ENCODE measurements at regions not wholly inside any gene's neighbourhood (a gene's known extent, or its start where the extent isn't known, plus 50 kb on each side); places are given as distances from the start of the nearest gene placed in this dataset.

DNA sequence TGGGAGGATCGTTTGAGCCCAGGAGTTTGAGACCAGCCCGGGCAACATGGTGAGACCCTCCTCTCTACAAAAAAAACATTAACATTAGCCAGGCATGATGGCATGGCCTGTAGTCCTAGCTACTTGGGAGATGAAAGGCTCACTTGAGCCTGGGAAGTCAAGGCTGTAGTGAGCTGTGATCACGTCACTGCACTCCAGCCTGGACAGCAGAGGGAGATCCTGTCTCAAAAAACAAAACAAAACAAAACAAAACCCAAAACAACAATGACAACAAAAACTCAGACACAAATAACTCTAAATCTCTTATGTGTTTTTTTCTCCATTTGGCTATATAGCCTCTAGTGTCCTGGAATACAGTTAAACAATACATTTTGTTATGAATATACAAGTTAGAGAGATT is 127.3 kb upstream of the STK26 start:
- H3K4me3 ChIP-seq (ENCODE audit: low read depth, low read length), result no peak overlapping the region

DNA sequence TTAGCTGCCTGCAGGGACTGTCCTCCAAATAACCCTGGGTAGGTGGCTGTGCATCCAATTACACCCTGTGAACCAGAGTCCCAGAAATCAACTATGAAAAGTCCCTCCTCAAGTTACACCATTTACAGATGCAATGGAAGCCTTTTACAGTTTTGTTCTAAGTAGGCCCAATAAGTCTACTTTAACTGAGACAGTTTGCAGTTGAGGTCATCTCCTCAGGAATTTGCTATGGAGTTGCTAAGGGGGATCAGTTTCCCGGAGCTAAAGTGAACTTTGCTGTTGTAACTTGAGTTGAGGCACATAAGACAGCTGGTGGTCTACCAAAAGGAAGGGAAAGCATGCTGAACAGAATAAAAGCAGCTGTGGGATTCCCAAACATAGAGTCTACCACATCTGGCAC is 121.6 kb upstream of the STK26 start:
- Histone ChIP-seq H3K4me3 (ENCODE audit: low read depth, low read length) (no peak overlapping the region), H3K9me3 (ENCODE audit: control insufficient read depth, insufficient read depth, low read length) (no peaks in the 10 kb centered on the region), H3K36me3 (ENCODE audit: control insufficient read depth, insufficient read depth, low read length) (no peaks in the 10 kb centered on the region), H3K27me3 (ENCODE audit: control insufficient read depth, insufficient read depth, low read length) (peaks cover 5% of the 10 kb centered on the region), H3K9ac (ENCODE audit: low read depth, low read length) (no peak overlapping the region), H3K4me1 (ENCODE audit: control insufficient read depth, insufficient read depth, low read length) (no peaks in the 10 kb centered on the region), H3K27ac (ENCODE audit: low read depth, low read length) (no peak overlapping the region)

More for the DNA sequence above, 127.3 kb upstream of the STK26 start:
- Histone ChIP-seq H3K4me1 (ENCODE audit: control insufficient read depth, insufficient read depth, low read length) (peaks cover 7% of the 10 kb centered on the region), H3K27ac (ENCODE audit: low read depth, low read length) (no peak overlapping the region), H3K27me3 (ENCODE audit: control insufficient read depth, insufficient read depth, low read length) (peaks cover 4% of the 10 kb centered on the region), H3K9me3 (ENCODE audit: control insufficient read depth, insufficient read depth, low read length) (no peaks in the 10 kb centered on the region), H3K9ac (ENCODE audit: low read depth, low read length) (no peak overlapping the region), H3K36me3 (ENCODE audit: control insufficient read depth, insufficient read depth, low read length) (no peaks in the 10 kb centered on the region)

DNA sequence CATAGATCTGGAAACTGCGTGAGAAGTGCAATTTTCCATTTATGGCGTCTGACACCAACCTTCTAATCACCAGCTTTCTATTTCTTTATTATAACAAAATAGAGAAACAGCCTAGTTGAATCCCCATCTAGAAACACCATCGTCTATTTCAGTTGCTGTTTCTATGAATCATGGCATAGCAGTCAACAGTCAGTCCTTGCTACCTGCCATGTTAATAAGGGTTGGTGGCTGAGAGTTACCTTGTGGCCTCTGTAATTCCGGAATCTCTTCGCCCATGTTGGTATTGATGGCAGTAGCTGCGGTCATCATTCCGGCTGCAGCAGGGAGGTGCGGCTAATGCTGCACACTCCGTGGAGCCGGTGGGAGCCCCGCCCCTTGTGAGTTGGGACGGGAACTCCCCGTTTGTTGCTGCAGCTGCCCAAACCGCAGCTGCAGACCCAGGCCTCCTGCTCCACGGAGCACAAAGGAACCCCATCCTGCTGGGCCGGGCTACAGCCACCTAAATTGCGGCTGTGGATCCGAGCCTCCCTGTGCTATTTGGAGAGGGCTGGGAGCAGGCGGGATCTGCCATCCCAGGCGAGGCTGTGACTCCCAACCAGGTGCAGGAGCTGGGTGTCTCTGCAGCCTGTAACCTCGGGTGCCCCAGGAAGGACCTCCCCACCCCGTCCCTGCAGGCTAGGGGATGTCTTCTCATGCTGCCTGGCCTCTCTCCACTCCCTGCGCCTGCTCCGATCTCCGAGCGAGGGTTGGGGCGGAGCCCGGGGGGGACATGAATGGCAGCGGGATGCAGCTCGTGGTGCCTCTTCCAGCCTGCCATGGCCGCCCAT is 115.4 kb upstream of the STK26 start:
- H3K27ac ChIP-seq (ENCODE audit: low read depth, low read length), result no peak overlapping the region
- no peaks in the 10 kb centered on the region for H3K4me1 ChIP-seq (ENCODE audit: control insufficient read depth, insufficient read depth, low read length)
- no peaks in the 10 kb centered on the region for H3K36me3 ChIP-seq (ENCODE audit: control insufficient read depth, insufficient read depth, low read length)
- no peak overlapping the region for H3K4me3 ChIP-seq (ENCODE audit: low read depth, low read length)
- H3K9me3 ChIP-seq (ENCODE audit: control insufficient read depth, insufficient read depth, low read length), result no peaks in the 10 kb centered on the region
- H3K27me3 ChIP-seq (ENCODE audit: control insufficient read depth, insufficient read depth, low read length), result 0 out of 2 replicates have a peak, but pooled peaks cover 11% of the 10 kb centered on the region
- H3K9ac ChIP-seq (ENCODE audit: low read depth, low read length), result no peak overlapping the region

DNA sequence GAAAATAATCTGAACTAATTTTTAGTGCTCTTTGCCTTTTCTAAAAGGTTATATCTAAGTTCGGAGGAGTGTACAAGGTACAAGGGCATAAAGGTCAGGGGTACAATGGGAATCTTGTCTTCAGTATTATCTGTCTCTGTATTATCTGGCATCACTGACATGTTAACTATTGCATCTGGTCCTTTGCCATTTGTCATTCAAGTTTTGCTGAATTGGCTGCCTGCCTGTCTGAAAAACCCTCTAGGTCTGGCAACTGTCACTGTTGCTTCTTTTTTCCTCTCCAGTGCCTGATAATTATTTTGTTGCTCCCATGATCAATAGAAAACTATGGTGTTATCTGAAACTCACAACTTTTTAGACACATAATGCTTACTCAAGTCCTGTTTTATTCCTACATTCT is 112.5 kb upstream of the STK26 start:
- H3K27me3 ChIP-seq (ENCODE audit: control insufficient read depth, insufficient read depth, low read length), result 0 out of 2 replicates have a peak, but pooled peaks cover 11% of the 10 kb centered on the region
- no peaks in the 10 kb centered on the region for H3K36me3 ChIP-seq (ENCODE audit: control insufficient read depth, insufficient read depth, low read length)
- H3K4me3 ChIP-seq (ENCODE audit: low read depth, low read length), result no peak overlapping the region
- H3K9ac ChIP-seq (ENCODE audit: low read depth, low read length), result no peak overlapping the region
- H3K9me3 ChIP-seq (ENCODE audit: control insufficient read depth, insufficient read depth, low read length), result no peaks in the 10 kb centered on the region
- H3K4me1 ChIP-seq (ENCODE audit: control insufficient read depth, insufficient read depth, low read length), result no peaks in the 10 kb centered on the region
- H3K27ac ChIP-seq (ENCODE audit: low read depth, low read length), result no peak overlapping the region

DNA sequence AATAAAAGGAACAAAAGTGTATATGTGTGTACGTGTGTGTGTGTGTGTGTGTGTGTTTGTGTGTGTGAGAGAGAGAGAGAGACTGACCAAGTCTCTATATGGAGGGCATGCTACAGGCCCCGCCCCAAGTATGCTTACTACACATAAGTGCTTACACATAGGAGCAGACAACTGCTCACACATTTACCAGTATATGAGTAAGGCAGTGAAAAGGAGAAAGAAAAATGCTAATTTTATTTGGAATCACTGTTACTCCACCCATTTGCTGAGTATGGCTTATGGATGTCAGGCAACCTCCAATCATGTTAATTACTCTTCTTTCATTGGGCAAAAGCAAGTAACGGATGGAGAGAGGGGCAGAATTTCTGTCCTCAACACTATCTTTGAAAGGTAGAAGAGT is 107.6 kb upstream of the STK26 start:
- Histone ChIP-seq H3K9ac (ENCODE audit: low read depth, low read length) (no peak overlapping the region), H3K4me1 (ENCODE audit: control insufficient read depth, insufficient read depth, low read length) (no peaks in the 10 kb centered on the region), H3K9me3 (ENCODE audit: control insufficient read depth, insufficient read depth, low read length) (no peaks in the 10 kb centered on the region), H3K27ac (ENCODE audit: low read depth, low read length) (no peak overlapping the region), H3K4me3 (ENCODE audit: low read depth, low read length) (no peak overlapping the region), H3K36me3 (ENCODE audit: control insufficient read depth, insufficient read depth, low read length) (no peaks in the 10 kb centered on the region), H3K27me3 (ENCODE audit: control insufficient read depth, insufficient read depth, low read length) (peaks cover 32% of the 10 kb centered on the region)

DNA sequence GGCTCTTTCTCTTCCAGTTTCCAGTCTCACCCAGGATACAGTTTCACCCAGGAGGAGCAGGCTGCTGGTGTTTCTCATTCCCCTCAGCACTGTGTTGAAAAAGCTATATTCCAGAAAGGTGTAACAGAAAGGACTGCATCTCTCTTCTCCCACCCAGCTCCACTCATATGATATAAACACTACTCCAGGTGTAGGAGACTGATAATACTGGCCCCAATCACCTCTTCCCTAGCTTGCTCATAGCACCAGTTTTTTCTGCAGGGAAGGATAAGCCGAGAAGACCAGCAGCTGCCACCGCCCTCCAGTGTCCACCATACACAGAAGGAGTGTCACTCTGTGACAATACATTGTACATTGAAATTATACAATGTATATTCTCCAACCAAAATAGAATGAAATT is 105.5 kb upstream of the STK26 start:
- H3K4me1 ChIP-seq (ENCODE audit: control insufficient read depth, insufficient read depth, low read length), result no peaks in the 10 kb centered on the region
- peaks cover 41% of the 10 kb centered on the region for H3K27me3 ChIP-seq (ENCODE audit: control insufficient read depth, insufficient read depth, low read length)
- no peak overlapping the region for H3K9ac ChIP-seq (ENCODE audit: low read depth, low read length)
- H3K9me3 ChIP-seq (ENCODE audit: control insufficient read depth, insufficient read depth, low read length), result no peaks in the 10 kb centered on the region
- no peak overlapping the region for H3K27ac ChIP-seq (ENCODE audit: low read depth, low read length)
- H3K36me3 ChIP-seq (ENCODE audit: control insufficient read depth, insufficient read depth, low read length), result no peaks in the 10 kb centered on the region
- no peak overlapping the region for H3K4me3 ChIP-seq (ENCODE audit: low read depth, low read length)

DNA sequence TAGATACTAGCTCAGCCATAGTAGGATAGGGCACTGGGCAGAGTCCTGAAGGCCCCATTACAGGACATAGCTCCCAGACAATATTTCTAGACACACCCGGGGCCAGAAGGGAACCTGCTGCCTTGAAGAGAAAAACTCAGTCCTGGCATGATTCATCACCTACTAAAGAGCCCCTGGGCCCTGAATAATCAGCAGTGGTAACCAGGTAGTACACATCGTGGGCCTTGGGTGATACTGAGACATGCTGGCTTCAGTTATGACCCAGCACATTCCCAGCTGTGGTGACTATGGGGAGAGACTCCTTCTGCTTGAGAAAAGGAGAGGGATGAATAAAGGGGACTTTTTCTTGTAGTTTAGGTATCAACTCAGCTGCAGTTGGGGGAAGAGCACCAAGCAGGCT is 104.3 kb upstream of the STK26 start:
- Histone ChIP-seq H3K36me3 (ENCODE audit: control insufficient read depth, insufficient read depth, low read length) (no peaks in the 10 kb centered on the region), H3K4me3 (ENCODE audit: low read depth, low read length) (no peak overlapping the region), H3K27ac (ENCODE audit: low read depth, low read length) (no peak overlapping the region), H3K9ac (ENCODE audit: low read depth, low read length) (no peak overlapping the region), H3K9me3 (ENCODE audit: control insufficient read depth, insufficient read depth, low read length) (no peaks in the 10 kb centered on the region), H3K27me3 (ENCODE audit: control insufficient read depth, insufficient read depth, low read length) (peaks cover 43% of the 10 kb centered on the region), H3K4me1 (ENCODE audit: control insufficient read depth, insufficient read depth, low read length) (no peaks in the 10 kb centered on the region)

DNA sequence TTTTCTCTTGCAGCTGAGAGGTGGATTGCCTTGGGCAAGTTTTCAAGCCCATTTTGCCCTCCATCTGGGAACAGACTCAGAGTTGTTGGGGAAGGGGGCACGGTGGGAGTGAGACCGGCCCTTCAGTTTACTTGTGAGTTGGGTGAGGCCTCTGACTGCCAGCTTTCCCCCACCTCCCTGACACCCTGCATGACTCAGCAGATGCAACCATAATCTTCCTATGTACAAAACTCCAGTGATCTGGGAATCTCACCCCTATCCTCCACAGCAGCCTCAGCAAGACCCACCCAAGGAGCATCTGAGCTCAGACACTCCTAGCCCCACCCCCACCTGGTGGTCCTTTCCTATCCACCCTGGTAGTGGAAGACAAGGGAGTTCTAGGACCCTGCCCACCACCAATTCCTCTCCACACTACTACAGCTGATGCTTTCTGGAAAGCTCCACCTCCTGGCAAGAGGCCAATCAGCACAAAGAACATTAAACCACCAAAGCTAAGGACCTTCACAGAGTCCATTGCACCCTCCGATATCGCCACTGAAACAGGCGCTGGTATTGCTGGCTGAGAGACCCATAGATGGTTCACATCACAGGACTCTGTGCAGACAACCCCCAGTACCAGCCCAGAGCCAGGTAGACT is 99.4 kb upstream of the STK26 start:
- no peaks in the 10 kb centered on the region for H3K9me3 ChIP-seq (ENCODE audit: control insufficient read depth, insufficient read depth, low read length)
- H3K4me1 ChIP-seq (ENCODE audit: control insufficient read depth, insufficient read depth, low read length), result no peaks in the 10 kb centered on the region
- H3K9ac ChIP-seq (ENCODE audit: low read depth, low read length), result no peak overlapping the region
- H3K27me3 ChIP-seq (ENCODE audit: control insufficient read depth, insufficient read depth, low read length), result peaks cover 34% of the 10 kb centered on the region
- no peak overlapping the region for H3K4me3 ChIP-seq (ENCODE audit: low read depth, low read length)
- H3K27ac ChIP-seq (ENCODE audit: low read depth, low read length), result no peak overlapping the region
- H3K36me3 ChIP-seq (ENCODE audit: control insufficient read depth, insufficient read depth, low read length), result no peaks in the 10 kb centered on the region

DNA sequence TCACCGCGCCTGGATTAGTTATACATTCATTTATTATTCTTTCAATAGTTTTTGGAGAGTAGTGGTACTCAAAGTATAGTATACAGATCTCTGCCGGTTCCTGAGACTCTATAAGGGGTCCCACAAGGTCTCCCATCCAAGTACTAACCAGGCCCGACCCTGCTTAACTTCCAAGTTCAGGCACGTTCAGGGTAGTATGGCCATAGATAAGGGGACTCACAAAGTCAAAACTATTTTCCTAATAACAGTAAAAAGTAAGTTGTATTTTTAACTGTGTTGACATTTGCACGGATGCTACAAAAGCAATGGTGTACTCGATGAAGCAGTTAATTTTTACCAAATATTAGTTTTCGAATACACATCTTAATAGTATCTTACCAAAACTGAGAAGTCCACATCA is 84.4 kb upstream of the STK26 start:
- 0 out of 2 replicates have a peak, but pooled peaks cover 4% of the 10 kb centered on the region for H3K27me3 ChIP-seq (ENCODE audit: control insufficient read depth, insufficient read depth, low read length)
- H3K27ac ChIP-seq (ENCODE audit: low read depth, low read length), result no peak overlapping the region
- H3K36me3 ChIP-seq (ENCODE audit: control insufficient read depth, insufficient read depth, low read length), result no peaks in the 10 kb centered on the region
- H3K4me1 ChIP-seq (ENCODE audit: control insufficient read depth, insufficient read depth, low read length), result no peaks in the 10 kb centered on the region
- H3K9ac ChIP-seq (ENCODE audit: low read depth, low read length), result no peak overlapping the region
- H3K9me3 ChIP-seq (ENCODE audit: control insufficient read depth, insufficient read depth, low read length), result no peaks in the 10 kb centered on the region
- no peak overlapping the region for H3K4me3 ChIP-seq (ENCODE audit: low read depth, low read length)

DNA sequence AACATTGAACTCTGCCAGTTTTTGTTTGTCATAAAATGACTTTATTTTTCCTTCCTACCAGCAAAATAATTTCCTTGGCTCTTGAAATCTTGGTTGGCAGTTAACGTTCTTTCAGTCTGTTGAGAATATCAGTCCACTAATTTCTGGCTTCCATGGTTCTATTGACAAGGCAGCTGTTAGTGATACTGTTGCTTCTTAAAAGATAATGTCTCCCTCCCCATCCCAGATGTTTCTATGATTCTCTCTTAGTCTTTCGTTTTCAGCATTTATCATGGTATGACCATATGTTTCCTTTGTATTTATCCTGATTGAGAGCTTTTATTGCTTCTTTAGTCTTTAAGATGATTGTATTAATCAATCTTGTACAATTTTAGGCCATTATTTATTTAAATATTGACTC is 81.1 kb upstream of the STK26 start:
- Histone ChIP-seq H3K27me3 (ENCODE audit: control insufficient read depth, insufficient read depth, low read length) (peaks cover 4% of the 10 kb centered on the region; the same call in 1 of the 2 replicates), H3K9me3 (ENCODE audit: control insufficient read depth, insufficient read depth, low read length) (no peaks in the 10 kb centered on the region), H3K4me3 (ENCODE audit: low read depth, low read length) (no peak overlapping the region), H3K36me3 (ENCODE audit: control insufficient read depth, insufficient read depth, low read length) (no peaks in the 10 kb centered on the region), H3K27ac (ENCODE audit: low read depth, low read length) (no peak overlapping the region), H3K4me1 (ENCODE audit: control insufficient read depth, insufficient read depth, low read length) (no peaks in the 10 kb centered on the region), H3K9ac (ENCODE audit: low read depth, low read length) (no peak overlapping the region)
